GM12875 (cell line): ENCODE measurements at regions not wholly inside any gene's neighbourhood (a gene's known extent, or its start where the extent isn't known, plus 50 kb on each side); places are given as distances from the start of the nearest gene placed in this dataset.

Experiments used
- H3K4me3 ChIP-seq: one replicate; pipeline ENCODE4 v1.5.1; 2011; ENCODE audit warnings: low read depth, low read length, control low read depth
- TF ChIP-seq, protein P1 (sequence below): IDR thresholded peaks from 2 replicates; pipeline ENCODE4 v1.5.1; 2011; ENCODE audit warnings: low read depth, mild to moderate bottlenecking, control low read depth, inconsistent platforms, low read length, moderate library complexity, borderline replicate concordance; ENCODE audit not compliant: insufficient read depth

DNA sequence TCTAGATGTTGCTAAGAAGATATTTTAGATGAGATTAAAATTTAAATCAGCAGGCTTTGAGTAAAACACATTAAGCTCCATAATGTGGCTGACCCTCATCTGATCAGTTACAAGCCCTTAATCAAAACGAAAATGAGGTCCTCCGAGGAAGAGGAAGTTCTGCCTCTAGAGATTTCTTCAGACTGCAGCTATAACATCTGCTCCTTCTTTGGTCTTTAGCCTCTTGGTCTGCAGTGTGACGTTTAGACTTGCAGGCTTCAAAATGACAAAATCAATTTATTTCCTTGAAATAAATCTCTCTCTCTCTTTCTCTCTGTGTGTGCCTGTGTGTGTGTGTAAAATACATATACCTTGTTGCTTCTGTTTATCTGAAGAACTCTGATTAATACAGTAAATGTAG is 1429.8 kb upstream of the CDH9 start:
- H3K4me3 ChIP-seq, result no peak overlapping the region

DNA sequence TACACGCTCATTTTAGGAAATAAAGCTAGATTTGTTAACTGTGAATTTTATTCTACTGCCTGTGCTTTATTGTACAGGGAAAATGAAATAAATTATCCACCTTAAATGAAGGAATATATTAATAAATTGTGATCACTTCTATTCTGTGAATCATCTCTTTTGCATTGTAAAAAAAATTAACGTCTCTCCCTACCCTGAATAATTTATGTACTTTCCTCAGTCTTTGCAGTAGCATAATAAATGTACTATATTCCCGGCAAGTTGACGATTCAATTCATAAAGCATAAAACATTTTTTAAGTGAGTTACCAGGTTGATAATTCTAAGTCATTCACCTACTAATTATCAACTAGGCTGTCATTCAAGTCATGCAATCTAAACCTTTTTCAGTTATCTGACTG is 1425.3 kb upstream of the CDH9 start:
- H3K4me3 ChIP-seq, result no peak overlapping the region
- TF ChIP-seq, protein P1, sequence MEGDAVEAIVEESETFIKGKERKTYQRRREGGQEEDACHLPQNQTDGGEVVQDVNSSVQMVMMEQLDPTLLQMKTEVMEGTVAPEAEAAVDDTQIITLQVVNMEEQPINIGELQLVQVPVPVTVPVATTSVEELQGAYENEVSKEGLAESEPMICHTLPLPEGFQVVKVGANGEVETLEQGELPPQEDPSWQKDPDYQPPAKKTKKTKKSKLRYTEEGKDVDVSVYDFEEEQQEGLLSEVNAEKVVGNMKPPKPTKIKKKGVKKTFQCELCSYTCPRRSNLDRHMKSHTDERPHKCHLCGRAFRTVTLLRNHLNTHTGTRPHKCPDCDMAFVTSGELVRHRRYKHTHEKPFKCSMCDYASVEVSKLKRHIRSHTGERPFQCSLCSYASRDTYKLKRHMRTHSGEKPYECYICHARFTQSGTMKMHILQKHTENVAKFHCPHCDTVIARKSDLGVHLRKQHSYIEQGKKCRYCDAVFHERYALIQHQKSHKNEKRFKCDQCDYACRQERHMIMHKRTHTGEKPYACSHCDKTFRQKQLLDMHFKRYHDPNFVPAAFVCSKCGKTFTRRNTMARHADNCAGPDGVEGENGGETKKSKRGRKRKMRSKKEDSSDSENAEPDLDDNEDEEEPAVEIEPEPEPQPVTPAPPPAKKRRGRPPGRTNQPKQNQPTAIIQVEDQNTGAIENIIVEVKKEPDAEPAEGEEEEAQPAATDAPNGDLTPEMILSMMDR, result no peak

More for the DNA sequence above, 1429.8 kb upstream of the CDH9 start:
- TF ChIP-seq, protein P1, result no peak

DNA sequence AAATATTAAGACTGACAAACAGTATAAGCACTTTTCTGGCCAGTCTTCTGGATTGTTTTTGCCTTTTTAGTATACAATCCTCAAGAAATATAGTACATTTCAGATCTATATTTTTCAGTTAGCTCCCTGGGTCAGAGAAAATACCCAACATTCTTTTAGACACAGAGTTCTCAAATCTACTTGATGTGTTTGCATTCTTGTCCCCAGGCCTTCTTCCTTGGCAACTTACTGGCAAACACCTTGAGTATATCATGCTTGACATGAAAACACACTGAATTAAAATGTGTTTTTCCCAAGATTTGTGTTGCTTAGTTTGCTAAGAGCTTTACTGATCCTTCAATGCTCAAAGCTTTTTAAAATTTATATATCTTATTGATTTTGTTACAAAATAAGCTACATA is 1413.1 kb upstream of the CDH9 start:
- no peak overlapping the region for H3K4me3 ChIP-seq
- TF ChIP-seq, protein P1, result no peak

DNA sequence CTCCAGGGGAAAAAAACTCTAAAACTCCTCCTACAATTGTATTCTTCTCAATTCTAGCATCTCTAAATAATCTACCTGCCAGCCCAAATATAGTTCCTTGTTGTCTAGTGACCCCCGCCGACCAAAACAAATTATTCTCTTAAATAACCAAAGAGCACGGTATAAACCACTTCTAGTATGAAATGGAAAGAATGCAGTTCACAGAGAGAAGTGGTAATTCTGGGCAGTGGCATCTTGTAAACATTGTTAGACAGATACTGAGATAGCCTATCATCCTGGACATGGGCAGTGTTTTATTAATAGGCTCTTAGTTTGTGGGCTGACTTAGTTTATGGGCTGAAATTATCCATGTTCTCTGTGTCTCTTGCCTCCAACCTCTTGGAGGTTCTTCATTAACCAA is 1412.6 kb upstream of the CDH9 start:
- TF ChIP-seq, protein P1, result no peak
- H3K4me3 ChIP-seq, result no peak overlapping the region

DNA sequence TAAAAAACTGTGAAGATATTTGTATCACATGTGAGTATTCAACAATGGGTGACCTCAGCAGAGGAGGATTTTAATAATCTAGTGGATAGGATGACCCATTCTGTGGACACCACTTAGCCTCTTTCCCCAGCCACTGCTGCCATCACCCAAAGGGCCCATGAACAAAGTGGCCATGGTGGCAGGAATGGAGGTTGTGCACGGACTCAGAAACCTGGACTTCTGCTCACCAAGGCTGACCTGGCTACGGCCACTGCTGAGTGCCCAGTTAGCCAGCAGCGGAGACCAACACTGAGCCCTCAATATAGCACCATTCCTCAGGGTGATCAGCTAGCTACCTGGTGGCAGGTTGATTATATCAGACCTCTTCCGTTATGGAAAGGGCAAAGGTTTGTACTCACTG is 1410.4 kb upstream of the CDH9 start:
- no peak overlapping the region for H3K4me3 ChIP-seq
- TF ChIP-seq, protein P1, result no peak

DNA sequence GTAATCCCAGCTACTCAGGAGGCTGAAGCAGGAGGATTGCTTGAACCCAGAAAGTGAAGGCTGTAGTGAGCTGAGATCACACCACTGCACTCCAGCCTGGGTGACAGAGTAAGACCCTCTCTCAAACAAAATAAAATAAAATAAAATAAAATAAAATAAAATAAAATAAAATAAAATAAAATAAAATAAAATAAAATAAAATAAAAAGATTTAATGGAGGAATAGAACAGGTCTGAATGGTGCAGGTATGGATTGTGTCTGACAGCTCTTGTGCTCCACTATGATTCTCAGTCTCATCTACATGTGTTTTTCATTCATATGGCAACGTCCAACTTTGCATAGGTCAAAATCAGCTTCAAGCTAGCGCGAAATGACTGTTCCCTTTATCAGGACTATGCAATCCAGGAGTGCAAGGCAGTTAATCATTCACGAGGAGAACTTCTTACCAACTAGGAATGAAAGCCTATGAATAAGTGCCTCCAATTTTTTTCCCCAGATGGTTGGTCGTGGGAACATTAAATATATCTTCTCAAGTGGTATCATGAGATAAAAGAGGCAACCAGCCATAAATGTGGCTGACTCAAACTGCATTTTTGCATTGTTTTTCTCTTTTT is 1392.3 kb upstream of the CDH9 start:
- no peak overlapping the region for H3K4me3 ChIP-seq
- TF ChIP-seq, protein P1, result no peak

DNA sequence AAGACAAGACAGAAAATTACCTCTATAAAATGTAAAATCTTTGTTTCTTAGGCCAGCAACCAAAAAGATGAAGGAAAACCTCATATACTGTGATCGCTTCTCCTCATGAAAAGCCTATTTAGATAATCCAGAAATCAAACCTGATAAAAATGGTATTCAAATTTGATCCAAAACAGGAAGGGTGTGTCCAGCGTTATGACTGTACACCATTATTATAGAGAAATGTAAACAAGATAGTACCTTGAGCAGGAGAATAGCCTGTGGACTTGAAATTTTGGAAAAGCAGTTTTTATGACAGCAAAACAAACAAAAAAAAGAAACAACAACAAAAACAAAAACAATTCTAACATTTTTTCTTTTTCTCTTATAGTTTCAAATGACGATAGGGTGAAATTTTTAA is 1382.8 kb upstream of the CDH9 start:
- TF ChIP-seq, protein P1, result no peak
- H3K4me3 ChIP-seq, result no peak overlapping the region
